Type B pancreatic cell (in vitro differentiated cells): ENCODE measurements at regions not wholly inside any gene's neighbourhood (a gene's known extent, or its start where the extent isn't known, plus 50 kb on each side); places are given as distances from the start of the nearest gene placed in this dataset.

Experiments
- DNase-seq: peaks from one replicate; pipeline ENCODE4 v3.0.0; 2021; ENCODE audit warnings: mixed read lengths; ENCODE audit not compliant: unreplicated experiment; ENCODE audit errors: extremely low spot score
- H3K27ac Mint-ChIP-seq: 2 replicates; pipeline ENCODE4 v1.8.0; 2021; ENCODE audit warnings: mild to moderate bottlenecking, mixed read lengths
- H3K27me3 Mint-ChIP-seq: 2 replicates; pipeline ENCODE4 v1.8.0; 2021; ENCODE audit warnings: mixed read lengths
- H3K36me3 Mint-ChIP-seq: 2 replicates; pipeline ENCODE4 v1.8.0; 2021; ENCODE audit warnings: mixed read lengths
- H3K4me1 Mint-ChIP-seq: one replicate; pipeline ENCODE4 v1.8.0; 2021; ENCODE audit warnings: mixed read lengths; ENCODE audit not compliant: unreplicated experiment
- H3K4me3 Mint-ChIP-seq: 2 replicates; pipeline ENCODE4 v1.8.0; 2021; ENCODE audit warnings: mild to moderate bottlenecking, mixed read lengths
- H3K9me3 Mint-ChIP-seq: 2 replicates; pipeline ENCODE4 v1.8.0; 2021; ENCODE audit warnings: mixed read lengths
- TF ChIP-seq, protein P1 (sequence below): fragments of 200-600 bp; sonication (generic); conservative IDR thresholded peaks from 2 replicates; pipeline ENCODE4 v1.5.0; 2021; ENCODE audit warnings: antibody characterized with exemption, mild to moderate bottlenecking

- Mint-ChIP-seq H3K27me3 (no peaks in the 10 kb centered on the region), H3K4me1 (no peaks in the 10 kb centered on the region), H3K9me3 (no peaks in the 10 kb centered on the region), H3K36me3 (no peaks in the 10 kb centered on the region), H3K4me3 (no peak overlapping the region), H3K27ac (no peak overlapping the region)
- DNase-seq = no peak
- TF ChIP-seq, protein P1, sequence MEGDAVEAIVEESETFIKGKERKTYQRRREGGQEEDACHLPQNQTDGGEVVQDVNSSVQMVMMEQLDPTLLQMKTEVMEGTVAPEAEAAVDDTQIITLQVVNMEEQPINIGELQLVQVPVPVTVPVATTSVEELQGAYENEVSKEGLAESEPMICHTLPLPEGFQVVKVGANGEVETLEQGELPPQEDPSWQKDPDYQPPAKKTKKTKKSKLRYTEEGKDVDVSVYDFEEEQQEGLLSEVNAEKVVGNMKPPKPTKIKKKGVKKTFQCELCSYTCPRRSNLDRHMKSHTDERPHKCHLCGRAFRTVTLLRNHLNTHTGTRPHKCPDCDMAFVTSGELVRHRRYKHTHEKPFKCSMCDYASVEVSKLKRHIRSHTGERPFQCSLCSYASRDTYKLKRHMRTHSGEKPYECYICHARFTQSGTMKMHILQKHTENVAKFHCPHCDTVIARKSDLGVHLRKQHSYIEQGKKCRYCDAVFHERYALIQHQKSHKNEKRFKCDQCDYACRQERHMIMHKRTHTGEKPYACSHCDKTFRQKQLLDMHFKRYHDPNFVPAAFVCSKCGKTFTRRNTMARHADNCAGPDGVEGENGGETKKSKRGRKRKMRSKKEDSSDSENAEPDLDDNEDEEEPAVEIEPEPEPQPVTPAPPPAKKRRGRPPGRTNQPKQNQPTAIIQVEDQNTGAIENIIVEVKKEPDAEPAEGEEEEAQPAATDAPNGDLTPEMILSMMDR = no peak
These were observed 408.9 kb downstream of the GLUD2 start for GRCh38 chrX:121456315-121456714.

DNA sequence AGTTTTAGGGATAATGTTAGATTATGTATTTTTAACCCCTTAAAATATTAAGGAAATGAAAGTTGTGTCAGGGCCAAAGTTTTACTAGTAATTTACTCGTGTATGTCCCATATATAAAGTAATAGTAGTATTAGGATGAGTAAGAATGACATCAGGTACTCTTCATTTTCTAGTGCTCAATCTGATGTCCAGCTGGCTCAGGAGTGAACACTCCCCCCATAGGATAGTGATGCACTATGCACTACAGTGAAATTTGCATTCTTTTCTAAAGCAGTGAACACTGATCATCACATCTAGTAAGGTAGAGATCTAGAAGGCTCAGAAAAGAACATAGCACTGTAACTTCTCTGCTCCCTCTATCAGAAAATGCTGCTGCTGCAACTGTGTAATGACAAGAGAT is 409.7 kb downstream of the GLUD2 start:
- no peak for DNase-seq
- H3K4me3 Mint-ChIP-seq = no peak overlapping the region
- no peak overlapping the region for H3K27ac Mint-ChIP-seq
- no peaks in the 10 kb centered on the region for H3K4me1 Mint-ChIP-seq
- H3K9me3 Mint-ChIP-seq = no peaks in the 10 kb centered on the region
- H3K27me3 Mint-ChIP-seq = no peaks in the 10 kb centered on the region
- TF ChIP-seq, protein P1 = no peak
- H3K36me3 Mint-ChIP-seq = no peaks in the 10 kb centered on the region

DNA sequence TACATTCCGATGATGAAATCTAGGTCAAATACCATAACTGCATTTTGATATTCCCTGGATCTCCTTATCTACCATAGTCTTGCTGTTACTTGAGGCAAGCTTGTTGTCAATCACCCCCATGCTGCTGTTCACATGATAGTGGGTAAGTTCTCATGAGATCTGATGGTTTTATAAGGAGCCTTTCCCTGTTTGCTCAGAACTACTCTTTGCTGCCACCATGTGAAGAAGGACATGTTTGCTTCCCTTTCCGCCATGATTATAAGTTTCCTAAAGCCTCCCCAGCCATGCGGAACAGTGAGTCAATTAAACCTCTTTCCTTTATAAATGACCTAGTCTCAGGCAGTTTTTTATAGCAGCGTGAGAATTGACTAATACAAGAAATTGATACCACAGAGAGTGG is 432.0 kb downstream of the GLUD2 start:
- no peak for DNase-seq
- H3K36me3 Mint-ChIP-seq = peaks cover 4% of the 10 kb centered on the region
- H3K4me1 Mint-ChIP-seq = no peaks in the 10 kb centered on the region
- no peak overlapping the region for H3K27ac Mint-ChIP-seq
- TF ChIP-seq, protein P1 = no peak
- peaks cover 6% of the 10 kb centered on the region for H3K9me3 Mint-ChIP-seq
- H3K27me3 Mint-ChIP-seq = no peaks in the 10 kb centered on the region
- H3K4me3 Mint-ChIP-seq = no peak overlapping the region

DNA sequence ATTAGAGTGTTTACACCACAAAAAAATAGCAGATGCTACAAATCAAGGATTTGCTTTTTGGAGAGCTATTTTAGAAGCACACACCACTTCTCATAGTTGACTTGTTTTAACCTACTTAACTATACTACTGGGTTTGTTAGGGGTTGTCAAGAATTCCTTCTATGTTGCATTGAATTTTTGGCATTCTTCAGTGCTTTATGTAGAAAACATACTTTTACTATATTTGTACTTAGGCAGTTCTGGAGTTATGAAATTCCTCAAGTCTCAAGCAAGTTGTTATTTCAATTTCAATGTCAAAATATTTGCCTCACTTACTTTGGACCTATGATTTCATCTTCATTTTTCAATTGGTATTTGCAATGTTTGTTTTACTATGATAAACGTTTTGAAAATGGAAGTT is 449.6 kb downstream of the GLUD2 start:
- Mint-ChIP-seq H3K9me3 (no peaks in the 10 kb centered on the region), H3K4me1 (no peaks in the 10 kb centered on the region), H3K27me3 (no peaks in the 10 kb centered on the region), H3K36me3 (no peaks in the 10 kb centered on the region), H3K27ac (no peak overlapping the region), H3K4me3 (no peak overlapping the region)
- DNase-seq = no peak
- TF ChIP-seq, protein P1 = no peak

DNA sequence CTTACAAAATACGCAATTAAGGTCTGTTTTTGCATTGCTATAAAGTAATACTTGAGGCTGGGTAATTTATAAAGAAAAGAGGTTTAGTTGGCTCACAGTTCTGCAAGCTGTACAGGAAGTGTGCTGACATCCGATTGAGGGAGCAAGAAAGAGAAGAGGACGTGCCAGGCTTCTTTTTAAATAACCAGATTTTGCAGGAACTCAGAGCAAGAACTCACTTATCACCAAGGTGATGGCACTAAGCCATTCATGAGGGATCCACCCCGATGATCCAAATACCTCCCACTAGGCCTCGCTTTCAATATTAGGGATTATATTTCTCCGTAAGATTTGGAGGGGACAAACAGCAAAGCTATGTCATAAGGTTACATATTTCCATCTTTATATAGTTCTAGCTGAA is 456.7 kb downstream of the GLUD2 start:
- no peaks in the 10 kb centered on the region for H3K36me3 Mint-ChIP-seq
- no peak overlapping the region for H3K4me3 Mint-ChIP-seq
- no peaks in the 10 kb centered on the region for H3K9me3 Mint-ChIP-seq
- no peaks in the 10 kb centered on the region for H3K27me3 Mint-ChIP-seq
- TF ChIP-seq, protein P1 = no peak
- no peak overlapping the region for H3K27ac Mint-ChIP-seq
- no peaks in the 10 kb centered on the region for H3K4me1 Mint-ChIP-seq
- DNase-seq = no peak

- TF ChIP-seq, protein P1 = no peak
- Mint-ChIP-seq H3K36me3 (no peaks in the 10 kb centered on the region), H3K27me3 (no peaks in the 10 kb centered on the region), H3K4me3 (no peak overlapping the region), H3K4me1 (no peaks in the 10 kb centered on the region), H3K9me3 (peaks cover 6% of the 10 kb centered on the region), H3K27ac (no peak overlapping the region)
- no peak for DNase-seq
These were observed 498.9 kb downstream of the GLUD2 start for GRCh38 chrX:121546317-121546716.
